NT2/D1 (cell line): ENCODE measurements at regions not wholly inside any gene's neighbourhood (a gene's known extent, or its start where the extent isn't known, plus 50 kb on each side); places are given as distances from the start of the nearest gene placed in this dataset.

Experiments
- DNase-seq: peaks from one replicate; pipeline ENCODE4 v3.0.0-alpha.2; 2011; ENCODE audit warnings: low read depth, low spot score
- H3K27me3 ChIP-seq: 2 replicates; pipeline ENCODE4 v1.6.0; 2011; ENCODE audit warnings: mild to moderate bottlenecking; ENCODE audit not compliant: insufficient read length, insufficient read depth
- H3K36me3 ChIP-seq: 2 replicates; pipeline ENCODE4 v1.6.1; 2011; ENCODE audit warnings: mild to moderate bottlenecking, low read length, mixed read lengths; ENCODE audit not compliant: insufficient read depth, insufficient read length
- H3K4me1 ChIP-seq: 2 replicates; pipeline ENCODE4 v1.5.1; 2011; ENCODE audit not compliant: insufficient read depth, insufficient read length
- H3K4me3 ChIP-seq: 2 replicates; pipeline ENCODE4 v1.5.1; 2011; ENCODE audit warnings: low read depth; ENCODE audit not compliant: insufficient read length
- H3K9ac ChIP-seq: 2 replicates; pipeline ENCODE4 v1.6.0; 2011; ENCODE audit warnings: low read depth; ENCODE audit not compliant: insufficient read length
- H3K9me3 ChIP-seq: 2 replicates; pipeline ENCODE4 v1.5.1; 2011; ENCODE audit warnings: mild to moderate bottlenecking, low read length; ENCODE audit not compliant: insufficient read depth
- SUZ12 ChIP-seq: IDR thresholded peaks from 2 replicates; pipeline ENCODE4 v1.6.1; 2011; ENCODE audit not compliant: insufficient read length, insufficient read depth; ENCODE audit errors: extremely low read depth
- YY1 ChIP-seq: IDR thresholded peaks from 2 replicates; pipeline ENCODE4 v1.6.1; 2011; ENCODE audit not compliant: insufficient read length, insufficient read depth
- ZNF274 ChIP-seq: IDR thresholded peaks from 2 replicates; pipeline ENCODE4 v1.6.1; 2011; ENCODE audit warnings: mild to moderate bottlenecking, low read depth, low read length

- Histone ChIP-seq H3K27me3 (no peaks in the 10 kb centered on the region), H3K9me3 (no peaks in the 10 kb centered on the region), H3K9ac (no peak overlapping the region), H3K4me1 (peaks cover 3% of the 10 kb centered on the region), H3K4me3 (no peak overlapping the region), H3K36me3 (no peaks in the 10 kb centered on the region)
- no peak for DNase-seq
- no peak for TF ChIP-seq ZNF274
- no peak for TF ChIP-seq SUZ12
- TF ChIP-seq YY1: no peak
Measured at GRCh38 chr22:49433717-49434611, 393.7 kb downstream of the BRD1 start.

DNA sequence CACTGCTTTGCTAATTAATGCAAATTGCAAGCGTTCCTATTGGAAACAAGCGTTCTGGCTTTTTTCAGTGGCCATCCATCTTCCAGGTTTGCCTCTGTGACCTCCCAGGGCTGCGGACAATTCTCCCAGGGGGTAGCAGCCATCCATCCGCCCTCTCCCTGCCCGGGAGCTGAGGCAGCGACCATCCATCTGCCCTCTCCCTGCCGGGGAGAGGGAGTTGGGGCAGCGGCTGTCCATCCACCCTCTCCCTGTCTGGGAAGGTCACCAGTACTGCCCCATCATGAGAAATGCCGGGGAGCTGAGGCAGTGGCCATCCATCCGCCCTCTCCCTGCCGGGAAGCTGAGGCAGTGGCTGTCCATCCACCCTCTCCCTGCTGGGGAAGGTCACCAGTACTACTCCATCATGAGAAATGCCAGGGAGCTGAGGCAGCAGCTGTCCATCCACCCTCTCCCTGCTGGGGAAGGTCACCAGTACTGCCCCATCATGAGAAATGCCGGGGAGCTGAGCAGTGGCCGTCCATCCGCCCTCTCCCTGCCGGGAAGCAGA, 394.7 kb downstream of the BRD1 start:
- H3K9me3 ChIP-seq: no peaks in the 10 kb centered on the region
- no peak for DNase-seq
- no peak for TF ChIP-seq SUZ12
- TF ChIP-seq YY1: no peak
- no peak for TF ChIP-seq ZNF274
- H3K4me1 ChIP-seq: peaks cover 3% of the 10 kb centered on the region
- no peak overlapping the region for H3K4me3 ChIP-seq
- H3K36me3 ChIP-seq: no peaks in the 10 kb centered on the region
- no peak overlapping the region for H3K9ac ChIP-seq
- no peaks in the 10 kb centered on the region for H3K27me3 ChIP-seq

DNA sequence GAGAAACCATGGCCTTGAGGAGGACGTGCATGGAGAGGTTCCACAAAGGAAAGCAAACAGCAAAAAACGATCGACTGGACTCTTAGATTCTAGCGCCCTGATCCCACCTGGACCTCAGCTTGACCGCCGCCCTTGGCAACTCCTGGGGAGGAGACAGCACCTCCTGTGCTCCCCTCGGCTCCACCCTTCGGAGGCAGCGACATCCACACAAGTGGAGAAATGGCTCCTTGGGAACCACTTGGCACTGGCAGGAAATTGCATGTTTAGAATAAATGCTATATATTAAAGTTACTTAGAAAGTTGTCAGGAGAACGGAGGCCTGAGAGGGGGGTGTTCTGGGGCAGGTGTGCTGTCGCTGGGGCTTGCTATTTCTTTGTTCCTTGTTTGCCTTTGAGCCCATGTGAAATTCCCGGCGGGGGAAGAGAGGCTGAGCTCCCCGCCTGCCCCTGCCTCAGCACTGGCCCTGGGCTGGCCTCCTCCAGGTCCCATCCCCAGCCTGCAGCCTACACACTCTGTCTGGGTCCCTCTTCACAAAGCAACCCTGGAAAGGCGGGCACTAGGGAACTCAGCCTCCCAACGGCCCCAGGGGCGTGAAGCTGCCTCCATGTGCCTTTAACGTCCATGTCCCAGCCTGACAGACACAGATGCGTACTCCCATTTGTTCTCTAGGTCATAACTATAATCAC, 395.3 kb downstream of the BRD1 start:
- no peaks in the 10 kb centered on the region for H3K36me3 ChIP-seq
- no peak for DNase-seq
- H3K4me1 ChIP-seq: peaks cover 3% of the 10 kb centered on the region
- TF ChIP-seq YY1: no peak
- no peak for TF ChIP-seq ZNF274
- TF ChIP-seq SUZ12: no peak
- H3K27me3 ChIP-seq: no peaks in the 10 kb centered on the region
- no peak overlapping the region for H3K4me3 ChIP-seq
- no peak overlapping the region for H3K9ac ChIP-seq
- no peaks in the 10 kb centered on the region for H3K9me3 ChIP-seq

- Histone ChIP-seq H3K9me3 (no peaks in the 10 kb centered on the region), H3K4me1 (peaks cover 3% of the 10 kb centered on the region), H3K27me3 (no peaks in the 10 kb centered on the region), H3K36me3 (no peaks in the 10 kb centered on the region), H3K4me3 (no peak overlapping the region), H3K9ac (no peak overlapping the region)
- TF ChIP-seq YY1 (no peak), ZNF274 (no peak), SUZ12 (no peak)
- no peak for DNase-seq
Measured at GRCh38 chr22:49431551-49431950, 396.1 kb downstream of the BRD1 start.

DNA sequence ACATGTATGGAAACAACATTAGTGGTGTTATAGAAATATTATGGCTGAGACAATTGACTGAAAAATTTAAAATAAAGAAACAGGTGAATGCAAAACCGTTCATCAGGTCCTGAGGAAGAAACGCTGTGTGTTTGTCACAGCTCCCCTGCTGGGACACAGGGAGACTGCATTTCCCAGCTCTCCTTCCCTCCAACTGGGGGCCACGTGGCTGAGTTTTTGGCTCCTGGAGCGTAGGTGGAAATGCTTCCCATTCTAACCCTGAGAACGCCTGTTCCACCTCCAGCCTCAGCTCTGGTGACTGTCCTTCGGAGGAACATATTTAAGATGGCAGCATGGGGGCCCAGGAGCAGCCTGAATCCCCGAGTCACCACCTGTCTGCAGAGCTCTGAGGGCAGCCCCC, 398.6 kb downstream of the BRD1 start:
- H3K27me3 ChIP-seq: no peaks in the 10 kb centered on the region
- H3K9ac ChIP-seq: no peak overlapping the region
- TF ChIP-seq SUZ12 (no peak), YY1 (no peak), ZNF274 (no peak)
- H3K4me3 ChIP-seq: no peak overlapping the region
- peaks cover 3% of the 10 kb centered on the region for H3K4me1 ChIP-seq
- H3K9me3 ChIP-seq: no peaks in the 10 kb centered on the region
- DNase-seq: no peak
- no peaks in the 10 kb centered on the region for H3K36me3 ChIP-seq

DNA sequence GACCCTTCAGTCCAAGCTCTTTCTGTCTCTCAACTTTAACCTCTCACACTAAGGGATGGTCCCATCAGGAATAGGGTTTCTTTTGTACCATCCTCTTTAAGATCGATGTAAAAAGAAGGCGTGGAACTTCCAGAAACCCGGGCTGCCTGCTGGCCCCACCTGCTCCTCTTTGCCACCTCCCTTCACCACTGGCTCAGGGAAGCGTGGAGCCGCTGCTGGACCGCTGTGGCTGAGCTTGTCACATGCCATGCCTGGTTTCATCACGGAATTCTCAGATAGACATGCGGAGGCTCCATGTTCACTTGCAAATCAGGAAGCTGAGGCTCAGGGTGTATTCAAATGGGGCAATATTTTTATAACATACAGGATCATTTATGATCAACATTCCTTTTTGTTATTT, 399.7 kb downstream of the BRD1 start:
- no peak for DNase-seq
- Histone ChIP-seq H3K4me3 (no peak overlapping the region), H3K4me1 (peaks cover 3% of the 10 kb centered on the region), H3K9me3 (no peaks in the 10 kb centered on the region), H3K9ac (no peak overlapping the region), H3K27me3 (no peaks in the 10 kb centered on the region), H3K36me3 (no peaks in the 10 kb centered on the region)
- no peak for TF ChIP-seq YY1
- TF ChIP-seq ZNF274: no peak
- no peak for TF ChIP-seq SUZ12

- TF ChIP-seq SUZ12 (no peak), YY1 (no peak), ZNF274 (no peak)
- no peaks in the 10 kb centered on the region for H3K9me3 ChIP-seq
- DNase-seq: no peak
- no peak overlapping the region for H3K9ac ChIP-seq
- H3K4me3 ChIP-seq: no peak overlapping the region
- no peaks in the 10 kb centered on the region for H3K36me3 ChIP-seq
- H3K4me1 ChIP-seq: peaks cover 3% of the 10 kb centered on the region
- H3K27me3 ChIP-seq: no peaks in the 10 kb centered on the region
Measured at GRCh38 chr22:49427341-49427740, 400.3 kb downstream of the BRD1 start.
